GM10248 (cell line): ENCODE measurements at regions not wholly inside any gene's neighbourhood (a gene's known extent, or its start where the extent isn't known, plus 50 kb on each side); places are given as distances from the start of the nearest gene placed in this dataset.

Experiments
- CTCF ChIA-PET: fragments of 300-600 bp; sonication (Branson Sonifier 250); formaldehyde crosslinking; extraction: SDS; loops from one replicate; lab custom pipeline; 2021; ENCODE audit warnings: antibody characterized with exemption; lab: Yijun Ruan, JAX
- POLR2A ChIA-PET: fragments of 350-650 bp; sonication (Branson Sonifier 250); formaldehyde crosslinking; extraction: SDS; loops from one replicate; lab custom pipeline; 2020; ENCODE audit warnings: antibody characterized with exemption; lab: Yijun Ruan, JAX
- DNase-seq: peaks from one replicate; pipeline ENCODE4 v3.0.0; 2012; ENCODE audit errors: extremely low spot score
- TF ChIP-seq, protein P1 (sequence below): IDR thresholded peaks from 2 replicates; pipeline ENCODE4 v1.5.1; 2012; ENCODE audit warnings: mild to moderate bottlenecking, low read depth; ENCODE audit errors: extremely low read depth, missing control alignments, control extremely low read depth

DNA sequence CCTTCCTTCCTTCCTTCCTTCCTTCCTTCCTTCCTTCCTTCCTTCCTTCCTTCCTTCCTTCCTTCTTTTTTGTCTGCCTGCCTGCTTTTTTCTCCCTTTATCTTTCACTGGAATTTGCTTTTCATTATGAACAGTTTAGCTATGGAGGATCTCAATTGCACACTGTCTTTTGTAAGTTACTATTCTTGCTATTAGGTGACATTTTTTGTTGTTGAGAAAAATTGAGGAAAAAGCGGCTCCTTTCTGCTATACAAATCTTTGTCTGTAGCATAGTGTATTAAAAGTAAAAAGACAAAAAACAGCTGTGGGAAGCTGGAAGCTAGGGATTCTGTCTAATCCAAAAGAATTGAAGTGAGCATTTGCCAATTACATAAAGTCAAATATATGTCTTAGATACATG, 448.7 kb downstream of the DCDC2C start:
- POLR2A ChIA-PET, result no interaction called here
- CTCF ChIA-PET, result no interaction called here

DNA sequence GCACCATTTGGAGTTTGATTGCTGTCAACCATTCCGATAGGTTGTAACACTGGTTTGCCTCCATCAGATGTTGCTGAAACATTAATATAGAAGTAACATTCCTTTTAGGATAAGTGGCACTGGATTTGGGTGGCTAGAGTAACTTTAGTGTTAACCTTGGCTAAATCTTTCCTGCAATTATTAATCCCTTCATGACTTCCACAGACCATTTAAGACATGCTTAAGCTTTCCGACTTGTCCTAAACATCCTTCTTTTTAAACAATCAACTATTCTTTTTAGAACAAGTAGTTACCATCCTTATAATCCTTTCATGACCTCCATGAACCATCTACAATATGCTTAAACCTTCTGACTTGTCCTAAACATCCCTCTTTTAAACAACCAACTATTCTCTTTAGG, 465.5 kb downstream of the DCDC2C start:
- CTCF ChIA-PET, result no interaction called here
- POLR2A ChIA-PET, result no interaction called here

More for the DNA sequence above, 448.7 kb downstream of the DCDC2C start:
- DNase-seq, result no peak
- TF ChIP-seq, protein P1, sequence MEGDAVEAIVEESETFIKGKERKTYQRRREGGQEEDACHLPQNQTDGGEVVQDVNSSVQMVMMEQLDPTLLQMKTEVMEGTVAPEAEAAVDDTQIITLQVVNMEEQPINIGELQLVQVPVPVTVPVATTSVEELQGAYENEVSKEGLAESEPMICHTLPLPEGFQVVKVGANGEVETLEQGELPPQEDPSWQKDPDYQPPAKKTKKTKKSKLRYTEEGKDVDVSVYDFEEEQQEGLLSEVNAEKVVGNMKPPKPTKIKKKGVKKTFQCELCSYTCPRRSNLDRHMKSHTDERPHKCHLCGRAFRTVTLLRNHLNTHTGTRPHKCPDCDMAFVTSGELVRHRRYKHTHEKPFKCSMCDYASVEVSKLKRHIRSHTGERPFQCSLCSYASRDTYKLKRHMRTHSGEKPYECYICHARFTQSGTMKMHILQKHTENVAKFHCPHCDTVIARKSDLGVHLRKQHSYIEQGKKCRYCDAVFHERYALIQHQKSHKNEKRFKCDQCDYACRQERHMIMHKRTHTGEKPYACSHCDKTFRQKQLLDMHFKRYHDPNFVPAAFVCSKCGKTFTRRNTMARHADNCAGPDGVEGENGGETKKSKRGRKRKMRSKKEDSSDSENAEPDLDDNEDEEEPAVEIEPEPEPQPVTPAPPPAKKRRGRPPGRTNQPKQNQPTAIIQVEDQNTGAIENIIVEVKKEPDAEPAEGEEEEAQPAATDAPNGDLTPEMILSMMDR, result no peak

DNA sequence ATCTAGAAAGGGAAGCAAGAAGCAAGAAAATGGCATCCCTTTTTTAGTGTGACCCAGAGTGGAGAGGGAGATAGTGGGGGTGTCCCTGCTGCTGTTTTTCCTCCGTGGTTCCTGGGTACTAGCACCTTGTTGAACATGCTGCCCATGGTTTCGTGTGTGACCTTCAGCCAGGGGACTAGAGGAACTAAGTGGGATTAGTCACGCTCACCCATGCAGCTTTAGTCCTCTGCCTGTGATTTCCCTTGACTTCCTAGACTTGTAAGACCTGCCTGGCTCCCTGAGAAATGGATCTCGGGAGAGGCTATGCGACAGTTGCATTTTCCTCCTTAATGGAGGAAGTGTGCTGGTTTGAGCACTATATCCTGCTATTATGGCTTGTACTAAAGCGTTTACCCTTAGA, 471.4 kb downstream of the DCDC2C start:
- CTCF ChIA-PET, result no interaction called here
- POLR2A ChIA-PET, result no interaction called here
- no peak for DNase-seq
- TF ChIP-seq, protein P1, result no peak

More for the DNA sequence above, 465.5 kb downstream of the DCDC2C start:
- DNase-seq, result no peak
- TF ChIP-seq, protein P1, result no peak

DNA sequence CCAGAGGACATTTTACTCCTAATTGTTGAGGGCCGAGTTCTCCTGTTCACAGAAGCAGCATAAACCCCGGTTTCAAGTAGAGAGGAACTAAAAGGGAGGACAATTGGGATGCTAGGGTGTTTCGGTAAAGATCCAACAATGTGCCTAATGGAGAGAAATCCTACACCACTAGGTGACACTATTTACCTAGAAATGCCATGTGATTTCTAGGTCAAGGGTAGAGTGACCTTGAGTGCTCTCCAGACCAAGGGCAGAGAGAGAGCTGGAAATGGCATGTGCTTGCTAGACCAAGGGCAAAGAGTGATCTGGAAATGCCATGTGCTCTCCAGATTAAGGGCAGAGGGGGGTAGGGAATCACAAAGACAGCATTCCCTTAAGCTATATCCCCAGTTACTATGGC, 472.0 kb downstream of the DCDC2C start:
- CTCF ChIA-PET, result no interaction called here
- TF ChIP-seq, protein P1, result no peak
- no peak for DNase-seq
- POLR2A ChIA-PET, result no interaction called here

DNA sequence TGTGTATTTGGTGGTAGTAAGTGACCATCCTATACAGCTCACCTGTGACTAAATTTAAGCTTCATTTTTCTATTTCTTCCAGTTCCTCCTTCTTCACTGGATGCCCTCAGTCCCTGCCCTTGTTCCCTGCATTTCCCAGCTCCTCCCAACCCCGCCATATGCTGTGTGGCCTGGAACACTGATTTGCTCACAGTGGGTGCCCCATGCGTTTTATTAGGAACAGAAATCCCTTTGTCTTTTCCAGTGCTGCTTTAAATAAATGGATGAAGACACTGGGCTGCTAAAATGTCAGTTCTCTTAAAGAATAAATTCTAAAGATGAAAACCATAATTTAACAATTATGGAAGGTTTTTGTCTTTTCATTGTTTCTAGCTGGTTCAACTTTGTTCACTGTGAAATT, 477.3 kb downstream of the DCDC2C start:
- CTCF ChIA-PET, result interaction anchor here (0.9 kb wide), 1 partner anchor 10 kb away, joined by 3 read pairs; no protein-coding TSS in a partner anchor
- TF ChIP-seq, protein P1, result no peak
- POLR2A ChIA-PET, result no interaction called here
- no peak for DNase-seq

DNA sequence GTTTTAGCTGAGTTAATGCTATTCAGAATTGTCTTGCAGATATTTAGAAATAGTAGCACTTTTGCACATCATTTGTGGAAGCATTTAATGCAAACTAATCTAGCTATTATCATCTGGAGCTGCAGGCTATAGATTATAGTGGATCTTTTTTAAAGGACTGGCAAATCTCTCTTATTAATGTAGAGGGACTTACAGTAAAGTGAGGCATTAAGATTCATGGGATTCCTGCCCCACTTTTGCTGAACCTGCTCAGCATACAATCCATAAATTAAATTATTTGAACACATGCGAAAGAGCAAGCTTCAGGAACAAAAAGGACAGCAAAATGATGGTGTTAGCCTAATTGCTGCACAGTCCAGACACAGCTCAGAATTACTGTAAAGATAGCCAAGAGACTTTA, 477.7 kb downstream of the DCDC2C start:
- TF ChIP-seq, protein P1, result no peak
- no peak for DNase-seq
- CTCF ChIA-PET, result interaction anchor here (0.9 kb wide), 1 partner anchor 11 kb away, joined by 3 read pairs; no protein-coding TSS in a partner anchor
- POLR2A ChIA-PET, result no interaction called here

DNA sequence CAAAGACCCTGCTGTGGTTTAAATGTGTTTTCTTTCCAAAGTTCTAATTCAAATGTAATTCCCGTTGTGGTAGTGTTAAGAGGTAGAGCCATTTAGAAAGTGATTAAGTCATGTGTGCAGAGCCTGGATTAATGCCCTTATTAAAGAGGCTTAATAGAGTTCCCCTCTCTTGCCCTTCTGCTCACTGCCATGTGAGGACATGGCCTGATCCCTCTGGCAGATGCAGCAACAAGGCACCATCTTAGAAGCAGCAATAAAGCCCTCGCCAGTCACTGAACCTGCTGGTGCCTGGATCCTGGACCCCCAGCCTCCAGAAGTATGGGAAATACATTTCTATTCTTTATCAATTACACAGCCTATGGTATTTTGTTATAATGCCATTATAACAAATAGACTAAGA, 485.2 kb downstream of the DCDC2C start:
- ChIA-PET CTCF (no interaction called here), POLR2A (no interaction called here)
- DNase-seq, result no peak
- TF ChIP-seq, protein P1, result no peak
